Left renal pelvis (tissue), 4 donors: ENCODE measurements at regions not wholly inside any gene's neighbourhood (a gene's known extent, or its start where the extent isn't known, plus 50 kb on each side); places are given as distances from the start of the nearest gene placed in this dataset.
"Not testable (repeated sequence)": the region's sequence is repeated elsewhere in the genome, so short reads cannot be mapped to it uniquely, and the experiment has no call there.

Source experiments
- DNase-seq, 4 donors: peaks; one replicate each; pipeline ENCODE4 v3.0.0-alpha.2; 2013; ENCODE audit warnings: low read depth in 4 of 4, low spot score in 3 of 4

- DNase-seq = no peak
Measured at GRCh38 chr20:16863303-16863702, 115.1 kb downstream of the OTOR start.

GRCh38 chr20:16864069-16864468, 115.9 kb downstream of the OTOR start:
- no peak for DNase-seq

- no peak for DNase-seq
Measured at GRCh38 chr20:16864963-16865362, 116.8 kb downstream of the OTOR start.

GRCh38 chr20:16865406-16865805, 117.2 kb downstream of the OTOR start:
- no peak for DNase-seq

GRCh38 chr20:16873124-16873523, 125.0 kb downstream of the OTOR start:
- not testable (repeated sequence) for DNase-seq

- DNase-seq = no peak
Measured at GRCh38 chr20:16877053-16877554, 128.9 kb downstream of the OTOR start.

- no peak for DNase-seq
Measured at GRCh38 chr20:16885746-16886145, 137.6 kb downstream of the OTOR start.

- DNase-seq = no peak
Measured at GRCh38 chr20:16898433-16898832, 150.3 kb downstream of the OTOR start.

GRCh38 chr20:16902662-16903061, 154.5 kb downstream of the OTOR start:
- DNase-seq = no peak

- no peak for DNase-seq
Measured at GRCh38 chr20:16904751-16905150, 156.6 kb downstream of the OTOR start.

GRCh38 chr20:16914277-16914676, 166.1 kb downstream of the OTOR start:
- no peak for DNase-seq

GRCh38 chr20:16916165-16916564, 168.0 kb downstream of the OTOR start:
- no peak for DNase-seq

- no peak for DNase-seq
Measured at GRCh38 chr20:16917636-16918035, 169.5 kb downstream of the OTOR start.

GRCh38 chr20:16918366-16918765, 170.2 kb downstream of the OTOR start:
- no peak for DNase-seq

- no peak for DNase-seq
Measured at GRCh38 chr20:16919841-16920240, 171.7 kb downstream of the OTOR start.

- no peak for DNase-seq
Measured at GRCh38 chr20:16922834-16923233, 174.7 kb downstream of the OTOR start.

- DNase-seq = no peak
Measured at GRCh38 chr20:16926626-16927430, 178.7 kb downstream of the OTOR start.

GRCh38 chr20:16929756-16930155, 181.6 kb downstream of the OTOR start:
- no peak for DNase-seq

- no peak for DNase-seq
Measured at GRCh38 chr20:16930656-16931055, 182.5 kb downstream of the OTOR start.

- DNase-seq = no peak
Measured at GRCh38 chr20:16939051-16939450, 190.9 kb downstream of the OTOR start.

- DNase-seq = no peak
Measured at GRCh38 chr20:16940701-16941100, 192.5 kb downstream of the OTOR start.

GRCh38 chr20:16942051-16942450, 193.9 kb downstream of the OTOR start:
- no peak for DNase-seq

- DNase-seq = no peak
Measured at GRCh38 chr20:16942756-16943155, 194.6 kb downstream of the OTOR start.
